ENCODE measurements at regions not wholly inside any gene's neighbourhood (a gene's known extent, or its start where the extent isn't known, plus 50 kb on each side); places are given as distances from the start of the nearest gene placed in this dataset.

DNA sequence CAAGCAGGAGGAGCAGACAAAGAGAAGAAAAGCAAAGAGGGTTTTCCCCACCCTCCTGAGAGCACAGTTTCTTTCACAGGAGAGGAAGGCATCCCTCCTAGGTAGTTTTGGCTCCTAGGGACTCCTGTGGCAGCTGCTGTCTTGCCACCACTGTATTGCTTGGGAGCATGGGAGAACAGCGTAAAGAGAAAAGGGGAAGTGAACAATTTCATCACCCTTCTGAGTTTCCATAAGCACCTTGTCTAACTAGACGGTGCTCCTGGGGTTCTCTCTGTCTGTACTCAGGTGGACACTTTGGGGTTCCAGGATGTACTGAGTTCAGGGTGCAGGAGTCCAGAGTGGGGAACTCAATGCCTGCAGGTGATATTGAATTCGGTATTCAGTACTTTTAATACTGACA, 1430.5 kb downstream of the TBC1D22A start:
- H3K27ac Mint-ChIP-seq: no peak overlapping the region
- no peak for ATAC-seq (ENCODE audit: low read depth)
- POLR2A ChIA-PET: no interaction called here

DNA sequence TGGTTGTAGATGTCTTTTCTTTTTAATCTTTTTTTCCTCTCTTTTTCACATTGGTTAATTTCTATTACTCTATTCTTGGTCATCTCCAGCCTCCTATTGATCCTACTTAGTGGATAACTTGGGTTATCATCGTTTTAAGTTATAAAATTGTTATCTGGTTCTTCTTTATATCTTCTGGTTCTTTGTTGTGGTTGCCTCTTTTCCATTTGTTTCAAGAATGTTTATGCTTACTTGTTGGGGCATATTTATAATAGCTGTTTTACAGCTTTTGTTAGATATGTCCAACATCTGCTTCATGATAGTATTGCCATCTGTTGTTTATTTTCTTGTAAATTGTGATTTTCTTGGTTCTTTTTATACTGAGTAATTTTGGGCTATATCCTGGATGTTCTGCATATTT, 1429.6 kb downstream of the TBC1D22A start:
- H3K9me3 Mint-ChIP-seq (ENCODE audit: insufficient read depth): peaks cover 16% of the 10 kb centered on the region
- peaks cover 10 to 20% (median 18%) of the 10 kb centered on the region in 3 donors for H3K9me3 ChIP-seq (ENCODE audit: control extremely low read depth in 1 of 3, control insufficient read depth in 2 of 3, insufficient read depth in 1 of 3, low read length in 2 of 3)
- H3K27ac ChIP-seq (ENCODE audit: low read length in 2 of 2): no peak overlapping the region
- no peaks in the 10 kb centered on the region for H3K36me3 ChIP-seq (replicated peaks in 1 of 2; ENCODE audit: control extremely low read depth in 1 of 2, control insufficient read depth in 1 of 2, extremely low read depth in 1 of 2, insufficient read depth in 2 of 2, low read length in 1 of 2)
- DNase-seq (no peak), ATAC-seq (ENCODE audit: low read depth) (no peak)
- intact Hi-C loops (cut with micrococcal nuclease): no loop called here
- H3K27ac Mint-ChIP-seq: no peak overlapping the region
- CTCF ChIA-PET: no interaction called here
- H3K79me2 ChIP-seq (ENCODE audit: control insufficient read depth, insufficient read depth, low read length): no peaks in the 10 kb centered on the region
- peaks cover 12% of the 10 kb centered on the region for H3K27me3 Mint-ChIP-seq
- no CpG with 5 or more reads among the region's 1 CpG for WGBS (ENCODE audit: insufficient coverage)
- no peaks in the 10 kb centered on the region for H3K4me1 Mint-ChIP-seq
- peaks cover 0 to 2% (median 0%) of the 10 kb centered on the region in 4 experiments for H3K27me3 ChIP-seq (replicated peaks in 1 of 4; ENCODE audit: control extremely low read depth in 1 of 4, control insufficient read depth in 3 of 4, insufficient read depth in 4 of 4, low read length in 3 of 4)
- POLR2A ChIA-PET: no interaction called here
- no peaks in the 10 kb centered on the region for H3K4me1 ChIP-seq (ENCODE audit: control insufficient read depth in 2 of 2, insufficient read depth in 2 of 2, low read length in 2 of 2)
- no peaks in the 10 kb centered on the region for H4K20me1 ChIP-seq (ENCODE audit: control insufficient read depth, insufficient read depth, low read length, poor library complexity, severe bottlenecking)
- TF ChIP-seq, protein P1, sequence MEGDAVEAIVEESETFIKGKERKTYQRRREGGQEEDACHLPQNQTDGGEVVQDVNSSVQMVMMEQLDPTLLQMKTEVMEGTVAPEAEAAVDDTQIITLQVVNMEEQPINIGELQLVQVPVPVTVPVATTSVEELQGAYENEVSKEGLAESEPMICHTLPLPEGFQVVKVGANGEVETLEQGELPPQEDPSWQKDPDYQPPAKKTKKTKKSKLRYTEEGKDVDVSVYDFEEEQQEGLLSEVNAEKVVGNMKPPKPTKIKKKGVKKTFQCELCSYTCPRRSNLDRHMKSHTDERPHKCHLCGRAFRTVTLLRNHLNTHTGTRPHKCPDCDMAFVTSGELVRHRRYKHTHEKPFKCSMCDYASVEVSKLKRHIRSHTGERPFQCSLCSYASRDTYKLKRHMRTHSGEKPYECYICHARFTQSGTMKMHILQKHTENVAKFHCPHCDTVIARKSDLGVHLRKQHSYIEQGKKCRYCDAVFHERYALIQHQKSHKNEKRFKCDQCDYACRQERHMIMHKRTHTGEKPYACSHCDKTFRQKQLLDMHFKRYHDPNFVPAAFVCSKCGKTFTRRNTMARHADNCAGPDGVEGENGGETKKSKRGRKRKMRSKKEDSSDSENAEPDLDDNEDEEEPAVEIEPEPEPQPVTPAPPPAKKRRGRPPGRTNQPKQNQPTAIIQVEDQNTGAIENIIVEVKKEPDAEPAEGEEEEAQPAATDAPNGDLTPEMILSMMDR (IDR thresholded peaks at IDR 0.05): no peak
- no peak for TF ChIP-seq EZH2 (IDR thresholded peaks at IDR 0.05; ENCODE audit: borderline replicate concordance, insufficient read depth, low read depth, low read length, poor library complexity, severe bottlenecking)
- H3K4me2 ChIP-seq (replicated peaks; ENCODE audit: low read depth, low read length, poor library complexity, severe bottlenecking): no peak overlapping the region
- H3K4me3 Mint-ChIP-seq: no peak overlapping the region
- H3K9ac ChIP-seq (ENCODE audit: low read length): no peak overlapping the region
- H2AFZ ChIP-seq (ENCODE audit: insufficient read depth, low read depth, low read length, poor library complexity, severe bottlenecking): no peak overlapping the region
- no peak overlapping the region for H3K4me3 ChIP-seq (ENCODE audit: control extremely low read depth in 1 of 5, extremely low read depth in 1 of 5, insufficient read depth in 1 of 5, low read depth in 2 of 5, low read length in 4 of 5)

More for the DNA sequence above, 1430.5 kb downstream of the TBC1D22A start:
- H3K27ac ChIP-seq (ENCODE audit: low read length in 2 of 2): no peak overlapping the region
- H3K9me3 ChIP-seq (ENCODE audit: control extremely low read depth in 1 of 3, control insufficient read depth in 2 of 3, insufficient read depth in 1 of 3, low read length in 2 of 3): peaks cover 10 to 23% (median 18%) of the 10 kb centered on the region in 3 donors
- H2AFZ ChIP-seq (ENCODE audit: insufficient read depth, low read depth, low read length, poor library complexity, severe bottlenecking): no peak overlapping the region
- H3K4me1 ChIP-seq (ENCODE audit: control insufficient read depth in 2 of 2, insufficient read depth in 2 of 2, low read length in 2 of 2): no peaks in the 10 kb centered on the region
- H3K4me3 ChIP-seq (ENCODE audit: control extremely low read depth in 1 of 5, extremely low read depth in 1 of 5, insufficient read depth in 1 of 5, low read depth in 2 of 5, low read length in 4 of 5): no peak overlapping the region
- TF ChIP-seq, protein P1 (IDR thresholded peaks at IDR 0.05): no peak
- TF ChIP-seq EZH2 (IDR thresholded peaks at IDR 0.05; ENCODE audit: borderline replicate concordance, insufficient read depth, low read depth, low read length, poor library complexity, severe bottlenecking): no peak
- H4K20me1 ChIP-seq (ENCODE audit: control insufficient read depth, insufficient read depth, low read length, poor library complexity, severe bottlenecking): no peaks in the 10 kb centered on the region
- 0% methylated on average over 2 of the region's 3 CpGs for WGBS (ENCODE audit: insufficient coverage)
- no peaks in the 10 kb centered on the region for H3K4me1 Mint-ChIP-seq
- H3K79me2 ChIP-seq (ENCODE audit: control insufficient read depth, insufficient read depth, low read length): no peaks in the 10 kb centered on the region
- no peak overlapping the region for H3K4me2 ChIP-seq (replicated peaks; ENCODE audit: low read depth, low read length, poor library complexity, severe bottlenecking)
- no peaks in the 10 kb centered on the region for H3K36me3 ChIP-seq (replicated peaks in 1 of 2; ENCODE audit: control extremely low read depth in 1 of 2, control insufficient read depth in 1 of 2, extremely low read depth in 1 of 2, insufficient read depth in 2 of 2, low read length in 1 of 2)
- peaks cover 0 to 2% (median 0%) of the 10 kb centered on the region in 4 experiments for H3K27me3 ChIP-seq (replicated peaks in 1 of 4; ENCODE audit: control extremely low read depth in 1 of 4, control insufficient read depth in 3 of 4, insufficient read depth in 4 of 4, low read length in 3 of 4)
- CTCF ChIA-PET: no interaction called here
- no peak for DNase-seq
- intact Hi-C loops (cut with micrococcal nuclease): no loop called here
- no peak overlapping the region for H3K4me3 Mint-ChIP-seq
- peaks cover 14% of the 10 kb centered on the region for H3K27me3 Mint-ChIP-seq
- no peak overlapping the region for H3K9ac ChIP-seq (ENCODE audit: low read length)
- H3K9me3 Mint-ChIP-seq (ENCODE audit: insufficient read depth): peaks cover 16% of the 10 kb centered on the region
